HEK293 (cell line): ENCODE measurements at regions not wholly inside any gene's neighbourhood (a gene's known extent, or its start where the extent isn't known, plus 50 kb on each side); places are given as distances from the start of the nearest gene placed in this dataset.

Experiments
- CTCF ChIA-PET: fragments of 350-600 bp; formaldehyde crosslinking; extraction: SDS; loops from one replicate; lab custom pipeline; 2021; ENCODE audit warnings: antibody characterized with exemption; lab: Yijun Ruan, JAX
- POLR2A ChIA-PET: fragments of 300-600 bp; formaldehyde crosslinking; extraction: SDS; loops from one replicate; lab custom pipeline; 2020; ENCODE audit warnings: antibody characterized with exemption, inconsistent platforms; lab: Yijun Ruan, JAX
- H3K27ac ChIP-seq: fragments of 200-500 bp; sonication (Bioruptor generic); 2 replicates; pipeline ENCODE4 v1.5.1; 2014; ENCODE audit warnings: low read depth, low read length, control low read depth, inconsistent platforms; ENCODE audit errors: extremely low read depth
- H3K36me3 ChIP-seq, 2 experiments: fragments of 200-500 bp in 1 of 2; sonication (Bioruptor generic) in 1 of 2; 1 replicate in 1 of 2; 2 replicates in 1 of 2; pipeline ENCODE4 v1.5.1; 2014 to 2017; ENCODE audit warnings: inconsistent platforms in 2 of 2, low read length in 2 of 2; ENCODE audit not compliant: control insufficient read depth in 2 of 2, insufficient read depth in 1 of 2
- H3K4me1 ChIP-seq: fragments of 200-500 bp; sonication (Bioruptor generic); 2 replicates; pipeline ENCODE4 v1.5.1; 2014; ENCODE audit warnings: mild to moderate bottlenecking, low read length, inconsistent platforms; ENCODE audit not compliant: control insufficient read depth, insufficient read depth
- H3K4me3 ChIP-seq: 2 replicates; pipeline ENCODE4 v1.5.1; 2011; ENCODE audit warnings: low read depth, mild to moderate bottlenecking, control low read depth, low read length, moderate library complexity
- H3K9me3 ChIP-seq: fragments of 200-500 bp; sonication (Bioruptor generic); 2 replicates; pipeline ENCODE4 v1.5.1; 2014; ENCODE audit warnings: low read depth, low read length, inconsistent platforms; ENCODE audit not compliant: control insufficient read depth, insufficient read depth
- GLIS1 ChIP-seq: fragments of 450-650 bp; formaldehyde crosslinking; IDR thresholded peaks from 2 replicates; pipeline ENCODE4 v1.5.1; 2016; ENCODE audit warnings: missing biosample characterization, missing genetic modification characterization
- HOXA7 ChIP-seq: sonication (generic); formaldehyde crosslinking; IDR thresholded peaks from 2 replicates; pipeline ENCODE4 v1.8.1; 2022; ENCODE audit warnings: missing genetic modification reagents, borderline replicate concordance
- MZF1 ChIP-seq: fragments of 450-650 bp; formaldehyde crosslinking; IDR thresholded peaks from 2 replicates; pipeline ENCODE4 v1.5.1; 2017; ENCODE audit warnings: missing biosample characterization, missing genetic modification characterization, borderline replicate concordance
- TCF7L2 ChIP-seq: IDR thresholded peaks from 2 replicates; pipeline ENCODE4 v1.6.1; 2011; ENCODE audit warnings: low read depth, mild to moderate bottlenecking, inconsistent platforms, low read length, moderate library complexity, borderline replicate concordance
- YY2 ChIP-seq: fragments of 450-650 bp; formaldehyde crosslinking; IDR thresholded peaks from 2 replicates; pipeline ENCODE4 v1.5.1; 2016; ENCODE audit warnings: missing biosample characterization, missing genetic modification characterization
- ZBTB21 ChIP-seq: fragments of 450-650 bp; formaldehyde crosslinking; IDR thresholded peaks from 2 replicates; pipeline ENCODE4 v1.5.1; 2017; ENCODE audit warnings: missing biosample characterization, missing genetic modification characterization
- ZIC2 ChIP-seq: fragments of 450-650 bp; formaldehyde crosslinking; IDR thresholded peaks from 2 replicates; pipeline ENCODE4 v1.5.1; 2016; ENCODE audit warnings: missing biosample characterization, missing genetic modification characterization
- ZNF175 ChIP-seq: fragments of 450-650 bp; formaldehyde crosslinking; IDR thresholded peaks from 2 replicates; pipeline ENCODE4 v1.5.1; 2016; ENCODE audit warnings: missing biosample characterization, missing genetic modification characterization
- ZNF311 ChIP-seq: fragments of 450-650 bp; formaldehyde crosslinking; IDR thresholded peaks from 2 replicates; pipeline ENCODE4 v1.5.1; 2017; ENCODE audit warnings: missing biosample characterization, missing genetic modification characterization, borderline replicate concordance
- ZNF398 ChIP-seq: fragments of 450-650 bp; formaldehyde crosslinking; IDR thresholded peaks from 2 replicates; pipeline ENCODE4 v1.5.1; 2017; ENCODE audit warnings: missing biosample characterization, missing genetic modification characterization
- ZNF449 ChIP-seq: fragments of 450-650 bp; formaldehyde crosslinking; IDR thresholded peaks from 2 replicates; pipeline ENCODE4 v1.5.1; 2017; ENCODE audit warnings: missing biosample characterization, mild to moderate bottlenecking, missing genetic modification characterization, moderate library complexity
- ZNF623 ChIP-seq: fragments of 450-650 bp; formaldehyde crosslinking; IDR thresholded peaks from 2 replicates; pipeline ENCODE4 v1.5.1; 2016; ENCODE audit warnings: missing biosample characterization, missing genetic modification characterization
- ZNF768 ChIP-seq: fragments of 450-650 bp; formaldehyde crosslinking; IDR thresholded peaks from 2 replicates; pipeline ENCODE4 v1.5.1; 2018; ENCODE audit warnings: missing biosample characterization, mild to moderate bottlenecking, missing genetic modification characterization
- ZSCAN23 ChIP-seq: fragments of 450-650 bp; formaldehyde crosslinking; IDR thresholded peaks from 2 replicates; pipeline ENCODE4 v1.5.1; 2016; ENCODE audit warnings: missing biosample characterization, missing genetic modification characterization
- ZXDB ChIP-seq: fragments of 450-650 bp; formaldehyde crosslinking; IDR thresholded peaks from 2 replicates; pipeline ENCODE4 v1.5.1; 2016; ENCODE audit warnings: missing biosample characterization, missing genetic modification characterization
- TF ChIP-seq, protein P1 (sequence below): fragments of 450-650 bp; IDR thresholded peaks from 2 replicates; pipeline ENCODE4 v1.5.1; 2018; ENCODE audit warnings: missing biosample characterization, missing genetic modification characterization
- TF ChIP-seq, protein P2 (sequence below): fragments of 450-650 bp; formaldehyde crosslinking; IDR thresholded peaks from 2 replicates; pipeline ENCODE4 v1.5.1; 2017; ENCODE audit warnings: missing biosample characterization, missing genetic modification characterization

DNA sequence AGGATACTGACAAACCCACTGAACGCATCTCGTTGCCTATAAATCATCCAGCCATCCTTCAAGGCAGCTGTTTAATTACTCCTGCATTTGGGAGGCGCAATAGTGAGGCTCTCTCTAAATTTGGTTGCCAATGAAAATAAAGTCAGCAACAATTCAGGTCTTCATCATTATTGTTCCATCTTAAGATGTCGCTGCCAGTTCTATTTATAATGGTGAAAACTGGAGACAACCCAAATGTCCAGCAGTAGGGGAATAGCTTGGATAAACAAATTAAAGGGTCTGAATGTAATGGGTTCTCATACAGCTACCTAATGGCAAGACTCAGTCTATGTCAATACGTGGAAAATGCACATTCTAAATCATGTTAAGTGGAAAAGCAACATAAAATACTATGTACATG lies 120.1 kb upstream of the PLXNA4 start:
- H3K27ac ChIP-seq, result no peak overlapping the region
- ChIA-PET CTCF (no interaction called here), POLR2A (interaction anchor here (0.6 kb wide), 1 partner anchor 36 kb away, joined by 4 read pairs; no protein-coding TSS in a partner anchor)
- no peaks in the 10 kb centered on the region for H3K9me3 ChIP-seq
- H3K4me1 ChIP-seq, result no peaks in the 10 kb centered on the region
- TF ChIP-seq ZXDB (tag by site-specific recombination), result no peak
- TF ChIP-seq MZF1 (tag by site-specific recombination), result peak; percentile 59; the same call in 1 of the 2 replicates
- no peak overlapping the region for H3K4me3 ChIP-seq
- no peaks in the 10 kb centered on the region for H3K36me3 ChIP-seq

DNA sequence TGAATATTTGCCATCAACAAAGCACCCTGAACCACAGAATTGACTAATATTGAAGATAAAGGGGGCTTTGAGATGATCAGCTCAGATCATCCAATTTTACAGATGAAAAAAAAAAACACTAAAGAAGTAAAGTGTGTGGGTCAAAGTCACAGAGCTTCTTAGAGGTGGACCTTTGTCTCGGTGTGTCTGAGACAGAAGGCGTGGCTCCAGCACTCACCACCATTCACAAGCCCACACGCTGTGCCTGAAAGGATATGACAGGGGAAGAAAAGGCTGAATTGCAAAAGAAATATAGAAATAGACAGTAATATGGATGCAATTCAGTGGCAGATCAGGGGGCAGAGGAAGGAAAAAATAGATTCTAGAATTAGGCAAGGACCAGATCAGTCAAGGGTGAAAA lies 114.9 kb upstream of the PLXNA4 start:
- CTCF ChIA-PET, result no interaction called here
- Histone ChIP-seq H3K9me3 (no peaks in the 10 kb centered on the region), H3K27ac (no peak overlapping the region), H3K36me3 (no peaks in the 10 kb centered on the region), H3K4me3 (no peak overlapping the region), H3K4me1 (no peaks in the 10 kb centered on the region)
- TF ChIP-seq ZSCAN23 (tag by site-specific recombination) (no peak), ZBTB21 (tag by site-specific recombination) (no peak), ZNF768 (no peak)
- TF ChIP-seq, protein P1, sequence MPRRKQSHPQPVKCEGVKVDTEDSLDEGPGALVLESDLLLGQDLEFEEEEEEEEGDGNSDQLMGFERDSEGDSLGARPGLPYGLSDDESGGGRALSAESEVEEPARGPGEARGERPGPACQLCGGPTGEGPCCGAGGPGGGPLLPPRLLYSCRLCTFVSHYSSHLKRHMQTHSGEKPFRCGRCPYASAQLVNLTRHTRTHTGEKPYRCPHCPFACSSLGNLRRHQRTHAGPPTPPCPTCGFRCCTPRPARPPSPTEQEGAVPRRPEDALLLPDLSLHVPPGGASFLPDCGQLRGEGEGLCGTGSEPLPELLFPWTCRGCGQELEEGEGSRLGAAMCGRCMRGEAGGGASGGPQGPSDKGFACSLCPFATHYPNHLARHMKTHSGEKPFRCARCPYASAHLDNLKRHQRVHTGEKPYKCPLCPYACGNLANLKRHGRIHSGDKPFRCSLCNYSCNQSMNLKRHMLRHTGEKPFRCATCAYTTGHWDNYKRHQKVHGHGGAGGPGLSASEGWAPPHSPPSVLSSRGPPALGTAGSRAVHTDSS (tag by site-specific recombination), result no peak
- POLR2A ChIA-PET, result no interaction called here

DNA sequence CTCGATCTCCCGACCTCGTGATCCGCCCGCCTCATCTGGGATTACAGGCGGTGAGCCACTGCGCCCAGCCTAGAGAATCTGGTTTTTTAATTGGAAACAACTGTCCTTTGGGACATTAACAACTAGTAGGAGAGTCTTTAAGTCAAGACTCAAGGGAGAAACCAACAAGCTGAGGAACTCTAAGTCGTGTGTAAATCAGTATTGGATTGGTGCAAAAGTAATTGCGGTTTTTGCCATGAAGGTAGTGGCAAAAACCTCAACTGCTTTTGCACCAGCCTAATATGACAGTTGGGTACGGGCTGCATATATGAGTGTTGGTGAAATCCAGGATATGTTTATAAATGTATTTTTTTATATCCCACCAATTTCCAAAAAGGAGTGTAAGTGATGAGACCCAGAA lies 113.9 kb upstream of the PLXNA4 start:
- Histone ChIP-seq H3K27ac (no peak overlapping the region), H3K36me3 (no peaks in the 10 kb centered on the region), H3K4me3 (no peak overlapping the region), H3K4me1 (no peaks in the 10 kb centered on the region), H3K9me3 (no peaks in the 10 kb centered on the region)
- CTCF ChIA-PET, result no interaction called here
- TF ChIP-seq ZNF311 (tag by site-specific recombination), result no peak
- POLR2A ChIA-PET, result no interaction called here

DNA sequence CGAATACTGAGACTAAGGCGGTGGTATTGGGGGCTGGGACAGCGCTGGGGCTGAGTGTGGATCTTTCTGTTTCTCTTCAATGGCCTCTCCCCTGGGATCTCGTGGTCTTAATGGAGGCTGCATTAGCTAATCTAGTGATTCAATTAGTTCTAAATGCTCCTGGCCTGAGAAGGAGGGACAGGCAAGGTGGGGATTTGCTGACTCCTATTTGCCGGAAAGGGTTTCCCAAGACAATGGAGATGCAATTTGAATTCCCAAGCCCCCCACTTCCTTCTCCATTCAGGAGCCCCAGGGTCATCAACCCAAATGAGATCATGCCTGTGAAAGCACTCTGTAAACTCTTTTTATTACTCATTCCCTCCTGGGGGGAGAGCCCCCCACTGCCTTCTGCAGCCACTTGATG lies 111.7 kb upstream of the PLXNA4 start:
- Histone ChIP-seq H3K9me3 (no peaks in the 10 kb centered on the region), H3K4me1 (no peaks in the 10 kb centered on the region), H3K4me3 (no peak overlapping the region), H3K36me3 (no peaks in the 10 kb centered on the region), H3K27ac (no peak overlapping the region)
- peak; percentile 30; the same call in 1 of the 2 replicates for TF ChIP-seq ZNF398 (tag by site-specific recombination)
- TF ChIP-seq ZIC2 (tag by site-specific recombination), result peak; percentile 80
- TF ChIP-seq TCF7L2, result no peak
- TF ChIP-seq GLIS1, result peak; percentile 71
- ChIA-PET POLR2A (no interaction called here), CTCF (no interaction called here)

DNA sequence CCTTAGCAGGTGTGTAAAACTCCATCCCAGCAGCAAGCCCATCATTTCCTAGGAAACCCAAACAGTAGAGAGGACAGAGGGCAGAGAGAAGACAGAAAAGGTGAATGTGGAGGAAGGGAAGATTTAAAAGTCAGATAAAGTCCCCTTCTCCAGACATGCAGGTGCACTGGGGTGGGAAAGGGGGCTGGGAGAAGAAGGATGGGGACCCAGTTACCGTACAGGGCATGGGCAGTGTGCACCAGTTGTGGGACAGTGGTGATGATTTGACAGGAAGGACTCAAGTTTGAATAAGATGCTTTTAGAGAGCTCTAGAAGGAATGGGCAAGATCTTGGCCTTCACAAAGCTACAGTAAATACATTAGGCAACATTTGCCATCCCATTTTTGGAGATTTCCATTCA lies 110.7 kb upstream of the PLXNA4 start:
- no peaks in the 10 kb centered on the region for H3K4me1 ChIP-seq
- H3K27ac ChIP-seq, result no peak overlapping the region
- POLR2A ChIA-PET, result no interaction called here
- CTCF ChIA-PET, result no interaction called here
- no peaks in the 10 kb centered on the region for H3K36me3 ChIP-seq
- no peak for TF ChIP-seq ZNF623 (tag by site-specific recombination)
- no peak for TF ChIP-seq YY2 (tag by site-specific recombination)
- TF ChIP-seq, protein P2, sequence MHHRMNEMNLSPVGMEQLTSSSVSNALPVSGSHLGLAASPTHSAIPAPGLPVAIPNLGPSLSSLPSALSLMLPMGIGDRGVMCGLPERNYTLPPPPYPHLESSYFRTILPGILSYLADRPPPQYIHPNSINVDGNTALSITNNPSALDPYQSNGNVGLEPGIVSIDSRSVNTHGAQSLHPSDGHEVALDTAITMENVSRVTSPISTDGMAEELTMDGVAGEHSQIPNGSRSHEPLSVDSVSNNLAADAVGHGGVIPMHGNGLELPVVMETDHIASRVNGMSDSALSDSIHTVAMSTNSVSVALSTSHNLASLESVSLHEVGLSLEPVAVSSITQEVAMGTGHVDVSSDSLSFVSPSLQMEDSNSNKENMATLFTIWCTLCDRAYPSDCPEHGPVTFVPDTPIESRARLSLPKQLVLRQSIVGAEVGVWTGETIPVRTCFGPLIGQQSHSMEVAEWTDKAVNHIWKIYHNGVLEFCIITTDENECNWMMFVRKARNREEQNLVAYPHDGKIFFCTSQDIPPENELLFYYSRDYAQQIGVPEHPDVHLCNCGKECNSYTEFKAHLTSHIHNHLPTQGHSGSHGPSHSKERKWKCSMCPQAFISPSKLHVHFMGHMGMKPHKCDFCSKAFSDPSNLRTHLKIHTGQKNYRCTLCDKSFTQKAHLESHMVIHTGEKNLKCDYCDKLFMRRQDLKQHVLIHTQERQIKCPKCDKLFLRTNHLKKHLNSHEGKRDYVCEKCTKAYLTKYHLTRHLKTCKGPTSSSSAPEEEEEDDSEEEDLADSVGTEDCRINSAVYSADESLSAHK, result no peak
- TF ChIP-seq ZNF175 (tag by site-specific recombination), result no peak
- no peak for TF ChIP-seq ZNF449
- TF ChIP-seq HOXA7, result no peak
- H3K4me3 ChIP-seq, result no peak overlapping the region
- no peaks in the 10 kb centered on the region for H3K9me3 ChIP-seq
